ENCODE measurements at regions not wholly inside any gene's neighbourhood (a gene's known extent, or its start where the extent isn't known, plus 50 kb on each side); places are given as distances from the start of the nearest gene placed in this dataset.

DNA sequence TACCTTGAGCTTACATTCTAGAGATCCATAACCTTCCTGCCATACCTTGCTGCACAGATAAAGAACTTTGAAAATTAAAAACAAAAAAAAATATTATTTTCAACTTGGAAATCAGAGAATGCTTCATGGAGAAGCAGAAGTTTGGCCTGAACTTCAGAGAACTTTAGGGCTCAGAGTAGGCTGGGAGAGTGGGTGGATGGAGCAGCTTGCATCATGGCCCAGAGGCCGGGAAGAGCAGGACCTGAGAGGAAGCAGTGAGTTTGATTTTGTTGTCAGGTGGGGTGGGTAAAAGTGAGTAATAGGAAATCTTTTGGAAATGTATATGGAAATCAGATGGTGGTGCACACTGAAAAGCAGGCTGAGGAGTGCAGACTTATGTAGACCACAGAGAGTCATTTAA is 228.5 kb upstream of the KRR1 start:
- no peak for TF ChIP-seq EZH2phosphoT487 (IDR thresholded peaks at IDR 0.05; ENCODE audit: unreplicated experiment)
- no peak for TF ChIP-seq EZH2 (IDR thresholded peaks at IDR 0.05; ENCODE audit: low read depth, unreplicated experiment)
- TF ChIP-seq, protein P1, sequence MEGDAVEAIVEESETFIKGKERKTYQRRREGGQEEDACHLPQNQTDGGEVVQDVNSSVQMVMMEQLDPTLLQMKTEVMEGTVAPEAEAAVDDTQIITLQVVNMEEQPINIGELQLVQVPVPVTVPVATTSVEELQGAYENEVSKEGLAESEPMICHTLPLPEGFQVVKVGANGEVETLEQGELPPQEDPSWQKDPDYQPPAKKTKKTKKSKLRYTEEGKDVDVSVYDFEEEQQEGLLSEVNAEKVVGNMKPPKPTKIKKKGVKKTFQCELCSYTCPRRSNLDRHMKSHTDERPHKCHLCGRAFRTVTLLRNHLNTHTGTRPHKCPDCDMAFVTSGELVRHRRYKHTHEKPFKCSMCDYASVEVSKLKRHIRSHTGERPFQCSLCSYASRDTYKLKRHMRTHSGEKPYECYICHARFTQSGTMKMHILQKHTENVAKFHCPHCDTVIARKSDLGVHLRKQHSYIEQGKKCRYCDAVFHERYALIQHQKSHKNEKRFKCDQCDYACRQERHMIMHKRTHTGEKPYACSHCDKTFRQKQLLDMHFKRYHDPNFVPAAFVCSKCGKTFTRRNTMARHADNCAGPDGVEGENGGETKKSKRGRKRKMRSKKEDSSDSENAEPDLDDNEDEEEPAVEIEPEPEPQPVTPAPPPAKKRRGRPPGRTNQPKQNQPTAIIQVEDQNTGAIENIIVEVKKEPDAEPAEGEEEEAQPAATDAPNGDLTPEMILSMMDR (conservative IDR thresholded peaks at IDR 0.05; ENCODE audit: low read depth in 2 of 2), result no peak
- no peak for TF ChIP-seq REST (IDR thresholded peaks at IDR 0.05; ENCODE audit: unreplicated experiment)

All from GM23338 (cell line).